SH-SY5Y (cell line): ENCODE measurements at regions not wholly inside any gene's neighbourhood (a gene's known extent, or its start where the extent isn't known, plus 50 kb on each side); places are given as distances from the start of the nearest gene placed in this dataset.

Experiments used
- GATA2 ChIP-seq: IDR thresholded peaks from 2 replicates; pipeline ENCODE4 v1.6.1; 2011; ENCODE audit warnings: mild to moderate bottlenecking, low read depth, low read length
- GATA3 ChIP-seq: IDR thresholded peaks from 2 replicates; pipeline ENCODE4 v1.6.1; 2011; ENCODE audit warnings: low read depth, mild to moderate bottlenecking, low read length, moderate library complexity

DNA sequence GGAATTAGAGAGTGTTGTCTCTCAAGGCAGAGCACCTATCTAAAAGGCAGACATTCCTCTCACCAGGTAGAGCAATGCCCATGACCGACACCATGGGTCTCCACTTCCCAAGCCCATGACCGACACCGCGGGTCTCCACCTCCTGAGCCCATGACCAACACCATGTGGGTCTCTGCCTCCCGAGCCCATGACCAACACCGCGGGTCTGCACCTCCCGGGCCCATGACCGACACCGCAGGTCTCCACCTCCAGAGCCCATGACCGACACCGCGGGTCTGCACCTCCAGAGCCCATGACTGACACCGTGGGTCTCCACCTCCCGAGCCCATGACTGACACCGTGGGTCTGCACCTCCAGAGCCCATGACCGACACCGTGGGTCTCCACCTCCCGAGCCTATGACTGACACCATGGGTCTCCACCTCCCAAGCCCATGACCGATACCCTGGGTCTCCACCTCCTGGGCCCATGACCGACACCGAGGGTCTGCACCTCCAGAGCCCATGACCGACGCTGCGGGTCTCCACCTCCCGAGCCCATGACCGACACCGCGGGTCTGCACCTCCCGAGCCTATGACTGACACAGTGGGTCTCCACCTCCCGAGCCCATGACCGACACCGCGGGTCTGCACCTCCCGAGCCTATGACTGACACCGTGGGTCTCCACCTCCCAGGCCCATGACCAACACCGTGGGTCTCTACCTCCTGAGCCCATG is 262.4 kb upstream of the SALL3 start:
- TF ChIP-seq GATA2, result no peak
- no peak for TF ChIP-seq GATA3
